Thyroid gland (tissue), 4 donors: ENCODE measurements at regions not wholly inside any gene's neighbourhood (a gene's known extent, or its start where the extent isn't known, plus 50 kb on each side); places are given as distances from the start of the nearest gene placed in this dataset.
A peak's percentile ranks its signal among the peaks of the same experiment; 100 is the strongest.

Source experiments
- DNase-seq, 2 donors: peaks; one replicate each; pipeline ENCODE4 v3.0.0-alpha.2; 2019
- H3K27ac ChIP-seq, 3 donors: fragments of 200-600 bp; sonication (generic); 1 replicate in 2 of 3; 2 replicates in 1 of 3; pipeline ENCODE4 v1.5.1; 2016 to 2019; ENCODE audit warnings: mild to moderate bottlenecking in 1 of 3, moderate library complexity in 1 of 3
- H3K27me3 ChIP-seq: fragments of 200-600 bp; sonication (generic); one replicate; pipeline ENCODE4 v1.5.1; 2019
- H3K36me3 ChIP-seq, 2 donors: fragments of 200-600 bp; sonication (generic); one replicate each; pipeline ENCODE4 v1.5.1; 2016 to 2019
- H3K4me1 ChIP-seq, 2 donors: fragments of 200-600 bp; sonication (generic); one replicate each; pipeline ENCODE4 v1.5.1; 2017 to 2019
- H3K4me3 ChIP-seq, 3 donors: fragments of 200-600 bp; sonication (generic); replicated peaks in 1 of 3; 1 replicate in 2 of 3; 2 replicates in 1 of 3; pipeline ENCODE4 v1.5.1; 2016; ENCODE audit warnings: mild to moderate bottlenecking in 1 of 3
- H3K9me3 ChIP-seq: fragments of 200-600 bp; sonication (generic); one replicate; pipeline ENCODE4 v1.5.1; 2017
- CTCF ChIP-seq, 6 experiments: fragments of 200-600 bp in 3 of 6; fragments of 450-650 bp in 3 of 6; sonication (generic) in 3 of 6; IDR thresholded peaks; one replicate each; pipeline ENCODE4 v1.5.1; 2016 to 2019; ENCODE audit warnings: antibody characterized with exemption in 6 of 6, mild to moderate bottlenecking in 2 of 6, inconsistent platforms in 1 of 6, moderate library complexity in 1 of 6
- POLR2A ChIP-seq, 2 donors: fragments of 450-650 bp; IDR thresholded peaks; one replicate each; pipeline ENCODE4 v1.6.1; 2017; ENCODE audit warnings: antibody characterized with exemption in 2 of 2, mild to moderate bottlenecking in 2 of 2, moderate library complexity in 1 of 2
- WGBS, 2 donors: methylation state at CpG; one replicate each; pipeline ENCODE4 v1.1.5; 2017; 5-methylcytosine and 5-hydroxymethylcytosine counted together
- intact Hi-C: fragments of 100-400 bp; cut with DNase I; formaldehyde crosslinking; loops from one replicate; pipeline ENCODE4 v1.15.1; 2023

DNA sequence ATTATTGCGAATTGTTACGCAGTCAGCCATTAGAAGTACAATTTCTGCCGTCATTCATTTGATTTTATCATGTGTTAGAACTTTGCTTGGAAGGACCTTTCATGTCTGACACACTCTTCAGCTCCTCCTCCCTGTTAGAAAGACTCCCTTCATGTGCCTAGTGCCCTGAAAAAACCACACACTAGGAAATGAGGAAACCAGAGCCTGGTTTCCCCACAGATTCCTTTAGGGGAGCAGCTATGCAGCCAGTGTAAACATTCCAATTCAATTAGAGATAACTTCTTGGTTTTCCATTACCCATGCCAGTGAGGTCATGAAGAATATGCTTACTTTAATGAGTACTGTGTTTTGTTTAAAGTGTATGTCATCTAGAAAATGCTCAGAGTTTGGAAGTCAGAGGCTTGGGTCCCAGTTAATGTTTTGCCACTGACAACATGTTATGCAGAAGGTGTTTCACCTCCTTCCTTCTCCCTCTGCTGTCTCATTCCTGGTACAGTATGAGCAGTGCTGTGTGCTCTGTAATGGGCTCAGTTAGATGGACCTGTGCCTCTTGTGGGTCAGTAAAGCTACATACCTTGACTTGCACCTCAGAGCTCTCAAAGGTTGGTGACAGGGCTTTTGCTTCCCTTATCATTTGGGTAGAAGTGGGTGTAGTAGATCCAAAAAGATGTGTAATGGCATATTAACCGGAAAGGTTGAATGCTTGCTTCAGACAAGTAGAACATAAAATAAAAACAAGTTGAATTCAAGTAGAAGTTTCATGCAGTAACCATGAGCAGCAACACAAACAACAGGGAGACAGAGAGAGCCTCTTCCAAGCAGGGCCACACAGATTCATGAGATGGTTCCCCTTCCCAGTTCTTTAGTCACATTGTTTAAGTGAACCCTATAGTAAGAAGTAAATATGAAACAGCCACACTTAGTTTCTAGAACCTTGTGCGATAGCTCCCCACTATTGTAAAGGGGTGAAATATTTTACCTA, 52.6 kb upstream of the TNFAIP8 start:
- DNase-seq: no peak

GRCh38 chr5:119304439-119305211, 51.2 kb upstream of the TNFAIP8 start:
- Histone ChIP-seq H3K27me3 (no peaks in the 10 kb centered on the region), H3K4me1 (peaks cover 6 to 18% of the 10 kb centered on the region in 2 donors), H3K27ac (no peak overlapping the region), H3K36me3 (no peaks in the 10 kb centered on the region), H3K9me3 (no peaks in the 10 kb centered on the region), H3K4me3 (no peak overlapping the region)
- no peak for DNase-seq
- TF ChIP-seq POLR2A (IDR thresholded peaks at IDR 0.05): no peak
- no peak for TF ChIP-seq CTCF (IDR thresholded peaks at IDR 0.05)
- intact Hi-C loops: no loop called here
- WGBS, 2 donors: 71 to 78% methylated on average over 2 of the region's 2 CpGs

More for the DNA sequence above, 52.6 kb upstream of the TNFAIP8 start:
- Histone ChIP-seq H3K9me3 (no peaks in the 10 kb centered on the region), H3K36me3 (no peaks in the 10 kb centered on the region), H3K4me3 (no peak overlapping the region), H3K4me1 (peaks cover 6 to 18% of the 10 kb centered on the region in 2 donors), H3K27me3 (no peaks in the 10 kb centered on the region), H3K27ac (peak overlapping the region in 2 of 3 donors; percentile 6 to 20)
- WGBS, 2 donors: 64 to 71% methylated on average over 5 of the region's 5 CpGs
- TF ChIP-seq CTCF (IDR thresholded peaks at IDR 0.05): no peak
- TF ChIP-seq POLR2A (IDR thresholded peaks at IDR 0.05): no peak
- intact Hi-C loops: no loop called here
